ENCODE measurements at regions not wholly inside any gene's neighbourhood (a gene's known extent, or its start where the extent isn't known, plus 50 kb on each side); places are given as distances from the start of the nearest gene placed in this dataset.
A peak's percentile ranks its signal among the peaks of the same experiment; 100 is the strongest.

DNA sequence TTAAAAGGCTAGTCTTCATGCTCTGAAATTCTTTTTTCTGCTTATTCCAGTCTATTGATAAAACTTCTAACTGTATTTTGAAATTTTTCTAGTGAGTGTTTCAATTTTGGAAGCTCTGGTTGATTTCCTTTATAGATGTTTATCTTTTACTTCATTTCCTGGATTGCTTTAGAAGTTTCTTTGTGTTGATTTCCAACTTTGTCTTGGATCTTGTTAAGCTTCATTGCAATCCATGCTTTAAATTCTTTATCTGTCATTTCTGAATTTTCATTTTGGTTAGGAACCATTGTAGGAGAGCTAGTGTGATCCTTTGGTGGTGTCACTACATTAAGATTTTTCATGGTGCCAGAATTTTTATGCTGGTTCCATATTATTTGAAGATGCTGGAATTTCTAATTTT is 105.2 kb upstream of the DCBLD2 start:
- DNase-seq (ENCODE audit: low read depth in 2 of 2) = no peak

- DNase-seq (ENCODE audit: low read depth in 2 of 2) = no peak
Observed at GRCh38 chr3:98999675-99000074, 98.2 kb upstream of the DCBLD2 start.

- DNase-seq (ENCODE audit: low read depth in 2 of 2) = peak in 1 of 2 experiments; percentile 48
Observed at GRCh38 chr3:98994128-98994762, 92.8 kb upstream of the DCBLD2 start.

- DNase-seq (ENCODE audit: low read depth in 2 of 2) = no peak
Observed at GRCh38 chr3:98991393-98991792, 89.9 kb upstream of the DCBLD2 start.

DNA sequence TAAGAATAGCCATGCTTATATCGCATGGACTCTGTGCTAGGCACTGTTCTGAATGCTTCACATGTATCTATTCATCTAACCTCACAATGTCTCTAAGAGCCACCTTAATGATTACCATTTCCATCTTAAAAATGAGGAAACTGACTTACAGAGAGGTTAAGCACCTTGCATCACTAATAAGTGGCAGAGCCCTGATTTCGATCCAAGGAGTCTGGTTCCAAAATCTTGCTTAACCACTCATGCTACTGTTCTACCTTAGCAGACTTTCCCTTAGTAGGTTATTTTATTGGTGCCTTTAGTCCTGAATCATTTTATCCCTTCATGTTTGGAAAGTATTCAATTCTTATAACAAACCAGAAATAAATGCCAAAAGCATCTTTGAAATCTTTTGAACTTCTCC is 89.2 kb upstream of the DCBLD2 start:
- DNase-seq (ENCODE audit: low read depth in 2 of 2) = no peak

DNA sequence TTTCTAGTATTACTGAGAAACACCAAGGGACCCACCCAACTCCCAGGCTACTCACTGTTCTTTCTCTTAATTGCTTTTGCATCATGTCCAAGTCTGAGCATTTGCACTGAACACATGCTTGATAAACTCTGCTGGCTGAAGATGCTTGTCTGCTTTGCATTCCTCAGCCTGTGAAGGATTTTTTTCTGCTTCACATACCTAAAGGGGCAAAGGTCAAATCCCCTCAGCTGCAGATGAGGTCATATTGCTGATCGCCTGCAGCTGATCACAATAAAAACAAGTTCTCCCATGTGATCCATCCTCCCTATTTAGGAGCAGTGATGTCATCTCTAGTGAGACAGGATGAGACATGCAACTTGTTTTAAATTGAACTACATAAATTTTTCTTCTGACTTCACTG is 84.6 kb upstream of the DCBLD2 start:
- peak; percentile 69 to 73 for DNase-seq (ENCODE audit: low read depth in 2 of 2)

DNA sequence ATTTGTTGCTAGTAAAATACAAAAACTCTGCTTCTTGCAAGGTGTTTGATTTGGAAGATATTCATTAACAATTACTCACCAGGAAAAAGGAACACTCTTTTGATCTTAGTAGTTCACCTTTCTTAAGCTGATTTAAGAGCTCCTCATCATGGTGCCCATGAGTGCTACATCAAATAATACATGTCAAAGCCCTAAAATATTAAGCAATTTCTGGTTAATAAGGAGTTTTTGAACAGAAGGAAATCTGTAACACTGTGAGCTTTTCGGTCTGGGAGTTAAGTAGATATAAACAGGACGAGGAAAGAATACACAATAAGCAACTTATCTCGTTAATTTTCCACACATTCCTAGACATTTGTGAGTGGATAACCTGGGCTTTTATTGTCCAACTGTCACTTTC is 83.9 kb upstream of the DCBLD2 start:
- DNase-seq (ENCODE audit: low read depth in 2 of 2) = no peak

GRCh38 chr3:98984024-98984423 is 82.5 kb upstream of the DCBLD2 start:
- no peak for DNase-seq (ENCODE audit: low read depth in 2 of 2)

GRCh38 chr3:98982351-98982750 is 80.9 kb upstream of the DCBLD2 start:
- DNase-seq (ENCODE audit: low read depth in 2 of 2) = no peak

DNA sequence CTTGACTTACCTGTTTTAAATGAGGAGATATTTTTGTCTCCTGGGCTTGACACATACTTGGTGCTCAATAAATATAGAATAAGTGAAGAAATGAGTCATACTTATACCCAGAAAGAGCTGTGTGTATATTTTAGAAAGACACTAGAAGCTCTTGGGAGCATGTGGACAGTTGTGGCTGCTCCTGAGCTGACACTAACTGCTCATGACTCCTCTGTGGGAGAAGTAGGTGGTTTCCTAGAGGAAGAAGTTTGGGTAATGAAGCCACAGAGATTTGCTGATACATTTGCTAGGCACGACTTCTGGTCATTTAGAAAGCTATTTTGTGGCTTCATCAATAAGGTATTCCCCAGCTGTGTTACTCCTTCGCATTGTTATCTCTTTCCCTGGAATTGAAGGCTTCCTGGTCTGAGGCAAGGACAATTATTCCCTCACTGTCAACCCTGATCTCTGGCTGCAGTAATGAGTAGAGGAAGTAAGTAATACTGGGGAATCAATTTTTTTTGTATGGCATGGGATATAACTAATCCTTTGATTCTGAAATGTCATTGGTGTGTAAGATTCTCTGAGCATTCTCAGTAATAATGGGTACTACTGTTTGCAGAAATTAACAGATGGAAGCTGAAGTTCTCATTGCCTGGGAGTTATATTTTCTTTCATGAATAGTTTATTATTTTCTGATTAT is 79.6 kb upstream of the DCBLD2 start:
- no peak for DNase-seq (ENCODE audit: low read depth in 2 of 2)

- no peak for DNase-seq (ENCODE audit: low read depth in 2 of 2)
Observed at GRCh38 chr3:98979296-98979695, 77.8 kb upstream of the DCBLD2 start.

DNA sequence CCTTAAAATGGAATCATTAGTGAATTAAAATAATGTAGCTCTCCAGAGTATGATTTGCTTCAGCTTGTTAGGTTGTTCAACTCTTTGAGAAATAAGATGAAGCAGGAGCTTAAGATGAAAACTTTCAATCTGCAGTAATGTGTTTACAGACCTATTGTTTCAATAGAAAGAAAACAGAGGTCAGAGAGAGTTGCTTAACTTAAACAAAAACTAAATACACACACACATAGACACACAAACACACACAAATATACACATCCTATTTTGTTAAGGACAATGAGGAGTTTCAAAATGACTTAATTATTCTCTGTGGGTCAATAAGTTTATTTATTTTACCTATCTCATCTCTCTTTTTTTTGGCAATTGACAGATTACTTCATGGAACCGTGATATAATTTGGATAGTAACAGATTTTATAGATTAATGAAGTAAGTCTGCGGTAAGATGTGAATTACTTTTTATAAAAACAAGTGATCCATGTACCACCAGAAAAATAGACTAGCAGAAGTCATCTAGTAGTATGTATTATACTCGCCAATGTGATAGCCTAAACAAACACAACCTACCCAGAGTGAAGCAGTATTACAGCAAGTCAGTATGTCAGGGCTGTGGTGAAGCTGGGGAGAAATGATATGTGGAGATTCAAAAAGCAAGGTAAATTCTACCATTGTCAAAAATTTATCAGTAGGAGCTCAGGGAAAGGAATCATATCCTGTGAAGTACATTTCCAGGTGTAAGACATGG is 76.7 kb upstream of the DCBLD2 start:
- DNase-seq (ENCODE audit: low read depth in 2 of 2) = no peak

GRCh38 chr3:98977520-98977919 is 76.0 kb upstream of the DCBLD2 start:
- DNase-seq (ENCODE audit: low read depth in 2 of 2) = peak in 1 of 2 experiments; percentile 38

- no peak for DNase-seq (ENCODE audit: low read depth in 2 of 2)
Observed at GRCh38 chr3:98974442-98974841, 72.9 kb upstream of the DCBLD2 start.

GRCh38 chr3:98972720-98973119 is 71.2 kb upstream of the DCBLD2 start:
- no peak for DNase-seq (ENCODE audit: low read depth in 2 of 2)

- DNase-seq (ENCODE audit: low read depth in 2 of 2) = peak; percentile 90 to 92
Observed at GRCh38 chr3:98972155-98972554, 70.7 kb upstream of the DCBLD2 start.

GRCh38 chr3:98971169-98971681 is 69.7 kb upstream of the DCBLD2 start:
- DNase-seq (ENCODE audit: low read depth in 2 of 2) = peak; percentile 78 to 80

- DNase-seq (ENCODE audit: low read depth in 2 of 2) = no peak
Observed at GRCh38 chr3:98969295-98969694, 67.8 kb upstream of the DCBLD2 start.

- no peak for DNase-seq (ENCODE audit: low read depth in 2 of 2)
Observed at GRCh38 chr3:98968824-98969223, 67.3 kb upstream of the DCBLD2 start.

GRCh38 chr3:98968347-98968746 is 66.9 kb upstream of the DCBLD2 start:
- no peak for DNase-seq (ENCODE audit: low read depth in 2 of 2)

DNA sequence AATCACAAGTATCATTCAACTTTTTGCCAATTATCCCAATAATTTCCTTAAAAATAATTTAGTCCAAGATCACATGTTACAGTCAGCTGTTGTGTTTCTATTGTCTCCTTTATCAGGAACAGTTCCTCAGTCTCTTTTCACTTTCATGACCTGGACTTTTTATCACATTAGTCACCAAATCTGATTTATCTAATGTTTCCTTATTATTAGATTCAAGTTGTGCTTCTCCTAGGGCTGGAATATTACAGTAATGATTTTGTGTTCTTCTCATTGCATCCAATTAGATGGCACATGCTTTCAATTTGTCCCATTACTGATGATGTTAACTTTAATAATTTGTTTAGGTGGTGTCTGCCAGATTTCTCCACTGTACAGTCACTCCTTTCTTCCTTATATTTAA is 66.3 kb upstream of the DCBLD2 start:
- DNase-seq (ENCODE audit: low read depth in 2 of 2) = no peak

GRCh38 chr3:98966862-98967546 is 65.5 kb upstream of the DCBLD2 start:
- DNase-seq (ENCODE audit: low read depth in 2 of 2) = no peak

All from fibroblast of skin of left quadriceps (primary cell).